ENCODE measurements at regions not wholly inside any gene's neighbourhood (a gene's known extent, or its start where the extent isn't known, plus 50 kb on each side); places are given as distances from the start of the nearest gene placed in this dataset.

DNA sequence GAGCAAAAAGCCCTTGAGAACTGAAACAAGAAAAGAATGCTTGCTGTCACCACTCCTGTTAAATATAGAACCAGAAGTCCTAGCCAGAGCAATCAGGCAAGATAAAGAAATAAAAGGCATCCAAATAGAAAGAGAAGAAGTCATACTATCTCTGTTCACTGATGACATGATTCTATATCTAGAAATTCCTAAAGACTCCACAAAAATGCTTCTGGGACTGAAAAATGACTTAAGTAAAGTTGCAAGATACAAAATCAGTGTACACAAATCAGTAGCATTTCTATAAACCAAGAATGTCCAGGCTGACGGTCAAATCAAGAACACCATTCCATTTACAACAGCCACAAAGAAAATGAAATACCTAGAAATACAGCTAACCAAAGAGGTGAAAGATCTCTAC lies 552.7 kb upstream of the SLIT2 start:
- no peak overlapping the region for H3K4me3 ChIP-seq (replicated peaks in 1 of 3; ENCODE audit: insufficient read depth in 1 of 3, low read depth in 1 of 3, low read length in 3 of 3)
- H2AFZ ChIP-seq (ENCODE audit: low read depth, low read length), result no peak overlapping the region
- no peaks in the 10 kb centered on the region for H3K9me1 ChIP-seq (replicated peaks; ENCODE audit: control insufficient read depth, extremely low read depth, insufficient read depth, low read length)
- ChIA-PET CTCF (no interaction called here), POLR2A (no interaction called here)
- no peak for DNase-seq (ENCODE audit: low read depth, low spot score)
- no TSS peak for BruUV-seq (replicated peaks)
- H4K20me1 ChIP-seq (replicated peaks; ENCODE audit: control insufficient read depth, extremely low read depth, insufficient read depth, low read length), result no peaks in the 10 kb centered on the region
- H3K4me1 ChIP-seq (ENCODE audit: control insufficient read depth, extremely low read depth, insufficient read depth, low read length), result no peaks in the 10 kb centered on the region
- H3K36me3 ChIP-seq (ENCODE audit: control insufficient read depth in 2 of 2, extremely low read depth in 1 of 2, insufficient read depth in 2 of 2, low read length in 2 of 2), result no peaks in the 10 kb centered on the region
- no peak for FAIRE-seq
- no peaks in the 10 kb centered on the region for H3K27me3 ChIP-seq (ENCODE audit: control insufficient read depth in 2 of 2, insufficient read depth in 2 of 2, low read length in 2 of 2)
- H3K9me3 ChIP-seq (replicated peaks; ENCODE audit: control insufficient read depth, insufficient read depth, low read length), result no peaks in the 10 kb centered on the region
- H3K27ac ChIP-seq (ENCODE audit: insufficient read depth, low read depth, low read length), result no peak overlapping the region
- dilution Hi-C loops (cut with MboI; ENCODE audit: extremely low pct_ligation_motif_present, low sequenced_read_pairs) (no loop called here), intact Hi-C loops (cut with micrococcal nuclease) (no loop called here)
- no peak overlapping the region for H3K4me2 ChIP-seq (ENCODE audit: insufficient read depth, low read length)
- TF ChIP-seq, protein P1, sequence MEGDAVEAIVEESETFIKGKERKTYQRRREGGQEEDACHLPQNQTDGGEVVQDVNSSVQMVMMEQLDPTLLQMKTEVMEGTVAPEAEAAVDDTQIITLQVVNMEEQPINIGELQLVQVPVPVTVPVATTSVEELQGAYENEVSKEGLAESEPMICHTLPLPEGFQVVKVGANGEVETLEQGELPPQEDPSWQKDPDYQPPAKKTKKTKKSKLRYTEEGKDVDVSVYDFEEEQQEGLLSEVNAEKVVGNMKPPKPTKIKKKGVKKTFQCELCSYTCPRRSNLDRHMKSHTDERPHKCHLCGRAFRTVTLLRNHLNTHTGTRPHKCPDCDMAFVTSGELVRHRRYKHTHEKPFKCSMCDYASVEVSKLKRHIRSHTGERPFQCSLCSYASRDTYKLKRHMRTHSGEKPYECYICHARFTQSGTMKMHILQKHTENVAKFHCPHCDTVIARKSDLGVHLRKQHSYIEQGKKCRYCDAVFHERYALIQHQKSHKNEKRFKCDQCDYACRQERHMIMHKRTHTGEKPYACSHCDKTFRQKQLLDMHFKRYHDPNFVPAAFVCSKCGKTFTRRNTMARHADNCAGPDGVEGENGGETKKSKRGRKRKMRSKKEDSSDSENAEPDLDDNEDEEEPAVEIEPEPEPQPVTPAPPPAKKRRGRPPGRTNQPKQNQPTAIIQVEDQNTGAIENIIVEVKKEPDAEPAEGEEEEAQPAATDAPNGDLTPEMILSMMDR (IDR thresholded peaks at IDR 0.05; ENCODE audit: extremely low read depth in 1 of 2, insufficient read depth in 1 of 2, low read depth in 1 of 2, low read length in 2 of 2), result no peak
- TF ChIP-seq, protein P2, sequence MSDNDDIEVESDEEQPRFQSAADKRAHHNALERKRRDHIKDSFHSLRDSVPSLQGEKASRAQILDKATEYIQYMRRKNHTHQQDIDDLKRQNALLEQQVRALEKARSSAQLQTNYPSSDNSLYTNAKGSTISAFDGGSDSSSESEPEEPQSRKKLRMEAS (IDR thresholded peaks at IDR 0.05; ENCODE audit: insufficient read depth, insufficient read length), result no peak
- TF ChIP-seq POLR2AphosphoS5 (IDR thresholded peaks at IDR 0.05; ENCODE audit: insufficient read depth, low read depth, low read length) (no peak), GATA2 (IDR thresholded peaks at IDR 0.05; ENCODE audit: insufficient read depth, insufficient read length, low read depth, low read length) (no peak), EZH2 (IDR thresholded peaks at IDR 0.05; ENCODE audit: borderline replicate concordance, low read depth, low read length, severe bottlenecking) (no peak), POLR2A (IDR thresholded peaks at IDR 0.05; ENCODE audit: low read depth, low read length) (no peak), MYC (IDR thresholded peaks at IDR 0.05; ENCODE audit: low read depth, low read length) (no peak), FOS (IDR thresholded peaks at IDR 0.05; ENCODE audit: borderline replicate concordance, insufficient read depth, low read length) (no peak), JUN (IDR thresholded peaks at IDR 0.05; ENCODE audit: borderline replicate concordance, insufficient read depth, insufficient read length, low read depth) (no peak)
- H3K79me2 ChIP-seq (ENCODE audit: control insufficient read depth, insufficient read depth, low read length), result no peaks in the 10 kb centered on the region
- no peak overlapping the region for H3K9ac ChIP-seq (replicated peaks; ENCODE audit: extremely low read depth, insufficient read depth, low read length)

Data from endothelial cell of umbilical vein (primary cell).